Osteoblast (primary cell): ENCODE measurements at regions not wholly inside any gene's neighbourhood (a gene's known extent, or its start where the extent isn't known, plus 50 kb on each side); places are given as distances from the start of the nearest gene placed in this dataset.
"Not testable (repeated sequence)": the region's sequence is repeated elsewhere in the genome, so short reads cannot be mapped to it uniquely, and the experiment has no call there.

Experiments
- DNase-seq: peaks from one replicate; pipeline ENCODE4 v3.0.0; 2011; ENCODE audit warnings: low spot score, mixed read lengths; ENCODE audit not compliant: insufficient read length; ENCODE audit errors: missing footprints
- H2AFZ ChIP-seq: 2 replicates; pipeline ENCODE4 v1.6.0; 2011; ENCODE audit warnings: mild to moderate bottlenecking, low read length
- H3K27ac ChIP-seq: 2 replicates; pipeline ENCODE4 v1.5.1; 2011; ENCODE audit warnings: mild to moderate bottlenecking, low read depth, low read length, moderate library complexity
- H3K27me3 ChIP-seq: 2 replicates; pipeline ENCODE4 v1.6.0; 2012; ENCODE audit warnings: mild to moderate bottlenecking, control low read depth, inconsistent platforms, low read length, moderate library complexity; ENCODE audit not compliant: insufficient read depth
- H3K36me3 ChIP-seq: 2 replicates; pipeline ENCODE4 v1.5.1; 2011; ENCODE audit warnings: mild to moderate bottlenecking, low read length, control low read depth, moderate library complexity; ENCODE audit not compliant: insufficient read depth
- H3K4me1 ChIP-seq: 2 replicates; pipeline ENCODE4 v1.5.1; 2011; ENCODE audit warnings: mild to moderate bottlenecking, low read length, control low read depth, moderate library complexity; ENCODE audit not compliant: insufficient read depth
- H3K4me2 ChIP-seq: 2 replicates; pipeline ENCODE4 v1.6.0; 2011; ENCODE audit warnings: mild to moderate bottlenecking, low read length; ENCODE audit not compliant: insufficient read depth
- H3K4me3 ChIP-seq: fragments of 200-600 bp; sonication (generic); 3 replicates; pipeline ENCODE4 v1.5.1; 2012; ENCODE audit warnings: mild to moderate bottlenecking, low read length, inconsistent platforms; ENCODE audit not compliant: insufficient read depth
- H3K79me2 ChIP-seq: 2 replicates; pipeline ENCODE4 v1.6.0; 2012; ENCODE audit warnings: mild to moderate bottlenecking, low read length, control low read depth, inconsistent platforms; ENCODE audit not compliant: insufficient read depth
- H3K9me3 ChIP-seq: 2 replicates; pipeline ENCODE4 v1.5.1; 2011; ENCODE audit warnings: low read depth, low read length, control low read depth
- H4K20me1 ChIP-seq: 2 replicates; pipeline ENCODE4 v1.6.0; 2012; ENCODE audit warnings: mild to moderate bottlenecking, low read length, control low read depth; ENCODE audit not compliant: insufficient read depth
- CTCF ChIP-seq: IDR thresholded peaks from 2 replicates; pipeline ENCODE4 v1.5.1; 2011; ENCODE audit warnings: mild to moderate bottlenecking, low read depth, low read length, moderate library complexity; ENCODE audit errors: extremely low read depth

GRCh38 chrX:3938587-3938986 lies 225.1 kb upstream of the PRKX start:
- Histone ChIP-seq H3K36me3 (no peaks in the 10 kb centered on the region), H3K9me3 (no peaks in the 10 kb centered on the region), H3K27me3 (no peaks in the 10 kb centered on the region), H3K4me2 (no peak overlapping the region), H3K79me2 (no peaks in the 10 kb centered on the region), H4K20me1 (no peaks in the 10 kb centered on the region), H3K4me1 (no peaks in the 10 kb centered on the region), H3K27ac (no peak overlapping the region), H2AFZ (no peak overlapping the region), H3K4me3 (no peak overlapping the region)
- no peak for DNase-seq
- TF ChIP-seq CTCF = no peak

GRCh38 chrX:3935196-3935595 lies 221.7 kb upstream of the PRKX start:
- H3K9me3 ChIP-seq, DNase-seq, H2AFZ ChIP-seq, H3K27ac ChIP-seq, H3K27me3 ChIP-seq, H3K4me2 ChIP-seq, H4K20me1 ChIP-seq, H3K4me3 ChIP-seq, H3K79me2 ChIP-seq, H3K36me3 ChIP-seq, H3K4me1 ChIP-seq: not testable (repeated sequence)

GRCh38 chrX:3920424-3921017 lies 207.1 kb upstream of the PRKX start:
- H3K79me2 ChIP-seq, H4K20me1 ChIP-seq, H2AFZ ChIP-seq, H3K9me3 ChIP-seq, DNase-seq, H3K4me1 ChIP-seq, H3K4me2 ChIP-seq, H3K4me3 ChIP-seq, H3K36me3 ChIP-seq, H3K27me3 ChIP-seq, H3K27ac ChIP-seq: not testable (repeated sequence)

- not testable (repeated sequence) for DNase-seq, H3K4me3 ChIP-seq, H3K4me2 ChIP-seq, H3K36me3 ChIP-seq, H4K20me1 ChIP-seq, H3K9me3 ChIP-seq, H3K4me1 ChIP-seq, H3K79me2 ChIP-seq, H2AFZ ChIP-seq, H3K27me3 ChIP-seq, H3K27ac ChIP-seq
Measured at GRCh38 chrX:3919668-3920423, 206.4 kb upstream of the PRKX start.

GRCh38 chrX:3914813-3915212 lies 201.4 kb upstream of the PRKX start:
- not testable (repeated sequence) for H3K79me2 ChIP-seq, H3K36me3 ChIP-seq, H3K4me3 ChIP-seq, H3K4me2 ChIP-seq, DNase-seq, H2AFZ ChIP-seq, H4K20me1 ChIP-seq, H3K4me1 ChIP-seq, H3K9me3 ChIP-seq, H3K27me3 ChIP-seq, H3K27ac ChIP-seq

- H3K9me3 ChIP-seq, H3K27ac ChIP-seq, H3K27me3 ChIP-seq, H4K20me1 ChIP-seq, H2AFZ ChIP-seq, H3K36me3 ChIP-seq, H3K79me2 ChIP-seq, DNase-seq, H3K4me2 ChIP-seq, H3K4me3 ChIP-seq, H3K4me1 ChIP-seq: not testable (repeated sequence)
Measured at GRCh38 chrX:3914059-3914458, 200.6 kb upstream of the PRKX start.

GRCh38 chrX:3911012-3911411 lies 197.6 kb upstream of the PRKX start:
- H3K36me3 ChIP-seq, H3K27ac ChIP-seq, H3K4me2 ChIP-seq: not testable (repeated sequence)

GRCh38 chrX:3910611-3911010 lies 197.2 kb upstream of the PRKX start:
- not testable (repeated sequence) for H4K20me1 ChIP-seq, H2AFZ ChIP-seq, H3K27me3 ChIP-seq, H3K4me3 ChIP-seq, H3K27ac ChIP-seq, H3K79me2 ChIP-seq, H3K36me3 ChIP-seq, H3K4me1 ChIP-seq, DNase-seq, H3K4me2 ChIP-seq, H3K9me3 ChIP-seq

More at GRCh38 chrX:3911012-3911411, 197.6 kb upstream of the PRKX start:
- not testable (repeated sequence) for H3K4me3 ChIP-seq, H3K79me2 ChIP-seq, H4K20me1 ChIP-seq, H3K9me3 ChIP-seq, H3K4me1 ChIP-seq, H2AFZ ChIP-seq, DNase-seq, H3K27me3 ChIP-seq
